Neural cell (in vitro differentiated cells): ENCODE measurements at regions not wholly inside any gene's neighbourhood (a gene's known extent, or its start where the extent isn't known, plus 50 kb on each side); places are given as distances from the start of the nearest gene placed in this dataset.

Experiments
- H2AFZ ChIP-seq: fragments of 200-600, 300-800 bp; sonication (generic), shearing (Covaris generic); 2 replicates; pipeline ENCODE4 v1.6.0; 2014; ENCODE audit warnings: low read depth, mild to moderate bottlenecking, antibody characterized with exemption, low read length, moderate library complexity
- H3F3A ChIP-seq: fragments of 200-600 bp; shearing (Covaris generic); 2 replicates; pipeline ENCODE4 v1.6.1; 2016; ENCODE audit warnings: mild to moderate bottlenecking, moderate library complexity, mixed read lengths, antibody characterized with exemption, low read length; ENCODE audit not compliant: insufficient read depth, poor library complexity, severe bottlenecking
- H3K27ac ChIP-seq: fragments of 200-600, 300-800 bp; sonication (generic), shearing (Covaris generic); 2 replicates; pipeline ENCODE4 v1.5.1; 2014; ENCODE audit warnings: mild to moderate bottlenecking, low read length, moderate library complexity
- H3K27me3 ChIP-seq: fragments of 300-800, 200-600 bp; sonication (generic), shearing (Covaris generic); 2 replicates; pipeline ENCODE4 v1.6.0; 2014; ENCODE audit warnings: mild to moderate bottlenecking, low read depth, low read length, moderate library complexity; ENCODE audit not compliant: insufficient read depth
- H3K36me3 ChIP-seq: fragments of 300-800, 200-600 bp; sonication (generic), shearing (Covaris generic); 2 replicates; pipeline ENCODE4 v1.5.1; 2014; ENCODE audit warnings: mild to moderate bottlenecking, antibody characterized with exemption, low read length, moderate library complexity; ENCODE audit not compliant: insufficient read depth
- H3K4me2 ChIP-seq: fragments of 300-800, 200-600 bp; sonication (generic), shearing (Covaris generic); 2 replicates; pipeline ENCODE4 v1.6.0; 2014; ENCODE audit warnings: mild to moderate bottlenecking, low read length
- H3K4me3 ChIP-seq: fragments of 300-800, 200-600 bp; sonication (generic), shearing (Covaris generic); 2 replicates; pipeline ENCODE4 v1.5.1; 2014; ENCODE audit warnings: mild to moderate bottlenecking, low read length, moderate library complexity
- H3K79me2 ChIP-seq: fragments of 200-600 bp; shearing (Covaris generic); replicated peaks from 2 replicates; pipeline ENCODE4 v1.6.0; 2014; ENCODE audit warnings: mild to moderate bottlenecking, low read length, moderate library complexity; ENCODE audit not compliant: insufficient read depth
- H3K9ac ChIP-seq: fragments of 300-800, 200-600 bp; sonication (generic), shearing (Covaris generic); 2 replicates; pipeline ENCODE4 v1.6.1; 2016; ENCODE audit warnings: mild to moderate bottlenecking, low read length, mixed read lengths
- H3K9me2 ChIP-seq: fragments of 200-600 bp; shearing (Covaris generic); 2 replicates; pipeline ENCODE4 v1.6.1; 2016; ENCODE audit warnings: mild to moderate bottlenecking, low read length, mixed read lengths; ENCODE audit not compliant: insufficient read depth
- H3K9me3 ChIP-seq: fragments of 200-600, 300-800 bp; sonication (generic), shearing (Covaris generic); 2 replicates; pipeline ENCODE4 v1.6.1; 2016; ENCODE audit warnings: mild to moderate bottlenecking, mixed run types, low read length, moderate library complexity, mixed read lengths
- H4K20me1 ChIP-seq: fragments of 200-600 bp; shearing (Covaris generic); 2 replicates; pipeline ENCODE4 v1.6.1; 2016; ENCODE audit warnings: mild to moderate bottlenecking, mixed run types; ENCODE audit not compliant: insufficient read depth
- EP300 ChIP-seq: fragments of 450-650 bp; conservative IDR thresholded peaks from 2 replicates; pipeline ENCODE4 v1.6.1; 2014; ENCODE audit warnings: antibody characterized with exemption, mild to moderate bottlenecking, moderate library complexity; ENCODE audit not compliant: poor library complexity, severe bottlenecking
- EZH2 ChIP-seq: fragments of 200-600, 300-800 bp; shearing (Covaris generic), sonication (generic); IDR thresholded peaks from 2 replicates; pipeline ENCODE4 v1.6.1; 2014; ENCODE audit warnings: antibody characterized with exemption, low read length, borderline replicate concordance, mild to moderate bottlenecking; ENCODE audit not compliant: insufficient read depth, poor library complexity, severe bottlenecking
- POLR2AphosphoS5 ChIP-seq: IDR thresholded peaks from 2 replicates; pipeline ENCODE4 v1.6.1; 2012
- RAD21 ChIP-seq: fragments of 450-650 bp; conservative IDR thresholded peaks from 2 replicates; pipeline ENCODE4 v1.6.1; 2014; ENCODE audit warnings: antibody characterized with exemption, mild to moderate bottlenecking, moderate library complexity
- SMC3 ChIP-seq: fragments of 450-650 bp; conservative IDR thresholded peaks from 2 replicates; pipeline ENCODE4 v1.6.1; 2014; ENCODE audit warnings: antibody characterized with exemption, mild to moderate bottlenecking, moderate library complexity; ENCODE audit not compliant: poor library complexity
- TAF1 ChIP-seq: IDR thresholded peaks from 2 replicates; pipeline ENCODE4 v1.6.1; 2012; ENCODE audit warnings: low read depth
- TF ChIP-seq, protein P1 (sequence below): fragments of 450-650 bp; IDR thresholded peaks from 2 replicates; pipeline ENCODE4 v1.5.1; 2014; ENCODE audit warnings: antibody characterized with exemption, mild to moderate bottlenecking, moderate library complexity; ENCODE audit not compliant: poor library complexity, severe bottlenecking
- TF ChIP-seq, protein P2 (sequence below): IDR thresholded peaks from 2 replicates; pipeline ENCODE4 v1.6.1; 2012; ENCODE audit warnings: borderline replicate concordance

GRCh38 chr15:66619152-66619903 lies 53.5 kb upstream of the LCTL start:
- Histone ChIP-seq H2AFZ (no peak overlapping the region), H3K27ac (no peak overlapping the region)

DNA sequence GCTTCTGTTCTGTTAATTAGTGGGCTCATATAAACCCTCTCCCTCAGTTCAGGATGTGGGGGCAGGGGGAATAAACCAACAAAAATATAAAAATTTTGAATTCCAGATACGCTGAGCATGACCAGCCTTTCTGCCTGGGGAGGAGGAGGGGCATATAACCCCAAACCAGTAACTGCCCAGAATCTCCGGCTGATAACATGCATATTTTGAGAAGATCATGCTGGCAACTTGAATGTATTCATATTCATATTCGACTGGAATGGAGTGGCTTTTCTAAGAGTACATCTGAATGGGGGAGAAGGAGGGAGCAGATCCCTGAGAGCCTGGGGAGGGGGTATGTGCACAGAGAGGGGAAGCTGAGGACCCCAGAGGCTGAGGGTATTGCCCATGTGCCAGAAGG lies 54.5 kb upstream of the LCTL start:
- Histone ChIP-seq H3K9ac (no peak overlapping the region), H3K27ac (no peak overlapping the region), H3K9me2 (no peaks in the 10 kb centered on the region), H3F3A (no peaks in the 10 kb centered on the region), H2AFZ (no peak overlapping the region), H4K20me1 (no peaks in the 10 kb centered on the region), H3K27me3 (peaks cover 8% of the 10 kb centered on the region), H3K4me3 (no peak overlapping the region), H3K9me3 (no peaks in the 10 kb centered on the region), H3K4me2 (no peak overlapping the region), H3K79me2 (no peaks in the 10 kb centered on the region), H3K36me3 (no peaks in the 10 kb centered on the region)
- TF ChIP-seq, protein P1, sequence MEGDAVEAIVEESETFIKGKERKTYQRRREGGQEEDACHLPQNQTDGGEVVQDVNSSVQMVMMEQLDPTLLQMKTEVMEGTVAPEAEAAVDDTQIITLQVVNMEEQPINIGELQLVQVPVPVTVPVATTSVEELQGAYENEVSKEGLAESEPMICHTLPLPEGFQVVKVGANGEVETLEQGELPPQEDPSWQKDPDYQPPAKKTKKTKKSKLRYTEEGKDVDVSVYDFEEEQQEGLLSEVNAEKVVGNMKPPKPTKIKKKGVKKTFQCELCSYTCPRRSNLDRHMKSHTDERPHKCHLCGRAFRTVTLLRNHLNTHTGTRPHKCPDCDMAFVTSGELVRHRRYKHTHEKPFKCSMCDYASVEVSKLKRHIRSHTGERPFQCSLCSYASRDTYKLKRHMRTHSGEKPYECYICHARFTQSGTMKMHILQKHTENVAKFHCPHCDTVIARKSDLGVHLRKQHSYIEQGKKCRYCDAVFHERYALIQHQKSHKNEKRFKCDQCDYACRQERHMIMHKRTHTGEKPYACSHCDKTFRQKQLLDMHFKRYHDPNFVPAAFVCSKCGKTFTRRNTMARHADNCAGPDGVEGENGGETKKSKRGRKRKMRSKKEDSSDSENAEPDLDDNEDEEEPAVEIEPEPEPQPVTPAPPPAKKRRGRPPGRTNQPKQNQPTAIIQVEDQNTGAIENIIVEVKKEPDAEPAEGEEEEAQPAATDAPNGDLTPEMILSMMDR = no peak
- TF ChIP-seq POLR2AphosphoS5 = no peak
- no peak for TF ChIP-seq TAF1
- TF ChIP-seq, protein P2, sequence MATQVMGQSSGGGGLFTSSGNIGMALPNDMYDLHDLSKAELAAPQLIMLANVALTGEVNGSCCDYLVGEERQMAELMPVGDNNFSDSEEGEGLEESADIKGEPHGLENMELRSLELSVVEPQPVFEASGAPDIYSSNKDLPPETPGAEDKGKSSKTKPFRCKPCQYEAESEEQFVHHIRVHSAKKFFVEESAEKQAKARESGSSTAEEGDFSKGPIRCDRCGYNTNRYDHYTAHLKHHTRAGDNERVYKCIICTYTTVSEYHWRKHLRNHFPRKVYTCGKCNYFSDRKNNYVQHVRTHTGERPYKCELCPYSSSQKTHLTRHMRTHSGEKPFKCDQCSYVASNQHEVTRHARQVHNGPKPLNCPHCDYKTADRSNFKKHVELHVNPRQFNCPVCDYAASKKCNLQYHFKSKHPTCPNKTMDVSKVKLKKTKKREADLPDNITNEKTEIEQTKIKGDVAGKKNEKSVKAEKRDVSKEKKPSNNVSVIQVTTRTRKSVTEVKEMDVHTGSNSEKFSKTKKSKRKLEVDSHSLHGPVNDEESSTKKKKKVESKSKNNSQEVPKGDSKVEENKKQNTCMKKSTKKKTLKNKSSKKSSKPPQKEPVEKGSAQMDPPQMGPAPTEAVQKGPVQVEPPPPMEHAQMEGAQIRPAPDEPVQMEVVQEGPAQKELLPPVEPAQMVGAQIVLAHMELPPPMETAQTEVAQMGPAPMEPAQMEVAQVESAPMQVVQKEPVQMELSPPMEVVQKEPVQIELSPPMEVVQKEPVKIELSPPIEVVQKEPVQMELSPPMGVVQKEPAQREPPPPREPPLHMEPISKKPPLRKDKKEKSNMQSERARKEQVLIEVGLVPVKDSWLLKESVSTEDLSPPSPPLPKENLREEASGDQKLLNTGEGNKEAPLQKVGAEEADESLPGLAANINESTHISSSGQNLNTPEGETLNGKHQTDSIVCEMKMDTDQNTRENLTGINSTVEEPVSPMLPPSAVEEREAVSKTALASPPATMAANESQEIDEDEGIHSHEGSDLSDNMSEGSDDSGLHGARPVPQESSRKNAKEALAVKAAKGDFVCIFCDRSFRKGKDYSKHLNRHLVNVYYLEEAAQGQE = no peak
- no peak for TF ChIP-seq SMC3

More at GRCh38 chr15:66619152-66619903, 53.5 kb upstream of the LCTL start:
- Histone ChIP-seq H3F3A (no peaks in the 10 kb centered on the region), H3K9ac (no peak overlapping the region), H3K9me2 (no peaks in the 10 kb centered on the region), H3K79me2 (no peaks in the 10 kb centered on the region), H3K9me3 (no peaks in the 10 kb centered on the region), H4K20me1 (no peaks in the 10 kb centered on the region), H3K4me2 (no peak overlapping the region), H3K27me3 (peaks cover 8% of the 10 kb centered on the region), H3K36me3 (no peaks in the 10 kb centered on the region), H3K4me3 (no peak overlapping the region)
- TF ChIP-seq RAD21 (peak; percentile 44), SMC3 (peak; percentile 67), EZH2 (no peak), EP300 (no peak)
- TF ChIP-seq, protein P1 = peak; percentile 59
